ENCODE measurements at regions not wholly inside any gene's neighbourhood (a gene's known extent, or its start where the extent isn't known, plus 50 kb on each side); places are given as distances from the start of the nearest gene placed in this dataset.

DNA sequence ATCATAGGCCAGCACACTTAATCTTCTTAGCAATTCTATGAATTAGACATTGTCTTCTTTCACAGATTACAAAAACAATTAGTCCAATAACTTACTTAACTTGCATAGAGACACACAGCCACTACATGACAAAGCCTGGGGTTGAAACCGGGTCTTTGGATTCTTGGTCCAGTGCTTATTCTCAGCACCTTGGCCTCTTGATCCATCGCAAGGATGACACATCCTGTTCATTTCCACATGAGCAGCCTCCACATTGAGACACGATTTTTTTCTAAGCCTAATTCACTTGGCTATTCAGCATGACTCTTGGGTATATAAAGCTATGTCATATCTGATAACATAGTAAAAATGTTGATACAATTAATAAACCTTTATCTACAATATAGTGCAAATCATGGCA, 221.0 kb upstream of the FOXD3 start:
- 74 to 83% (median 79%) methylated on average over 3 of the region's 3 CpGs for WGBS, 4 donors
- no peak for DNase-seq
- H3K4me1 ChIP-seq (replicated peaks in 1 of 2) = no peaks in the 10 kb centered on the region
- peaks cover 11% of the 10 kb centered on the region for H3K27me3 ChIP-seq
- H3K4me3 ChIP-seq = no peak overlapping the region
- no peaks in the 10 kb centered on the region for H3K36me3 ChIP-seq (replicated peaks in 1 of 2)
- no peak overlapping the region for H3K27ac ChIP-seq
- no peak for TF ChIP-seq CTCF (IDR thresholded peaks at IDR 0.05)
- TF ChIP-seq POLR2A (IDR thresholded peaks at IDR 0.05) = no peak
- no peaks in the 10 kb centered on the region for H3K9me3 ChIP-seq (replicated peaks in 1 of 3)
- intact Hi-C loops (cut with DNase I) = no loop called here

DNA sequence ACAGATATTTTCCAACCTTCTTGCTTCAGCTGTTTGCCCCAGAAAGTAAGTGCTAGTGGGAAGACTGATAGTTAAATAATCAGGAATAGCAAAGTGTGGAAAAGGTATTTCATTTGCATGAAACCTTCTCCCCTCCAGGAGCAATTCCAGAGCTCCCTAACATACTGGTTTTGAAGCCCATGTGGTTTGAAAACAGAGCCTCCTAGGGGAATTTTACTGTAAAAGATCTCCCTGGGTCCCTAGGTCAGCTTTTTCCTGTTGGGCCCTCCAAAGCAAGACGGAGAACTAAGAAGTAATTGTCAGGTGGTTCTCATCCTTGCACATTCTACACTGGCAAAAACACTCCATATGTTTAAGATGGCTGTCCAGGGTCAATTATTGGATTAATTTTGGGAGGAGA, 218.7 kb upstream of the FOXD3 start:
- Histone ChIP-seq H3K27ac (no peak overlapping the region), H3K9me3 (replicated peaks in 1 of 3) (no peaks in the 10 kb centered on the region), H3K36me3 (replicated peaks in 1 of 2) (no peaks in the 10 kb centered on the region), H3K27me3 (peaks cover 20% of the 10 kb centered on the region), H3K4me3 (no peak overlapping the region), H3K4me1 (replicated peaks in 1 of 2) (no peaks in the 10 kb centered on the region)
- WGBS, 4 donors = 23 to 64% (median 44%) methylated on average over 1 of the region's 1 CpG
- intact Hi-C loops (cut with DNase I) = no loop called here
- no peak for DNase-seq
- no peak for TF ChIP-seq POLR2A (IDR thresholded peaks at IDR 0.05)
- no peak for TF ChIP-seq CTCF (IDR thresholded peaks at IDR 0.05)

DNA sequence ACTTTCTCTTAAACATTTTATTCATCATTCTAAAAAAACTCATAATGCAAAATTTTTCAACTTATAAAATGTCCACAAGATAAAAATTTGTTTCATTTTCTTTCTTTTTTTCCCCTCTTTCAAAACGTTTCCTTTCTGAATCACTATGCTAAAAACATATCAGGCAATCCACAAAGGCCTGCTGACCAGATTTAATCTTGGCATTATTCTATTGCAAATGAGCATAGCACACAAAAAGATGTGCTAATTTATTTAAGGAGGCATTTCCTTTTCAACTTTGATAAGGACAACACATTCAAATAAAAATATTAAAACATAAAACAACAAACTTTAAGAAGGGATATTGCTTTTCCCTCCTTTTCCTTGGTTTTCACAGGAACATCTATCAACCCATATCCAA, 215.3 kb upstream of the FOXD3 start:
- TF ChIP-seq CTCF (IDR thresholded peaks at IDR 0.05) = no peak
- no peak for TF ChIP-seq POLR2A (IDR thresholded peaks at IDR 0.05)
- no peak overlapping the region for H3K27ac ChIP-seq
- no peak overlapping the region for H3K4me3 ChIP-seq
- DNase-seq = no peak
- intact Hi-C loops (cut with DNase I) = no loop called here
- no peaks in the 10 kb centered on the region for H3K36me3 ChIP-seq (replicated peaks in 1 of 2)
- 8 to 24% (median 21%) methylated on average over 1 of the region's 1 CpG for WGBS, 4 donors
- H3K9me3 ChIP-seq (replicated peaks in 1 of 3) = no peaks in the 10 kb centered on the region
- H3K27me3 ChIP-seq = peaks cover 27% of the 10 kb centered on the region
- no peaks in the 10 kb centered on the region for H3K4me1 ChIP-seq (replicated peaks in 1 of 2)

DNA sequence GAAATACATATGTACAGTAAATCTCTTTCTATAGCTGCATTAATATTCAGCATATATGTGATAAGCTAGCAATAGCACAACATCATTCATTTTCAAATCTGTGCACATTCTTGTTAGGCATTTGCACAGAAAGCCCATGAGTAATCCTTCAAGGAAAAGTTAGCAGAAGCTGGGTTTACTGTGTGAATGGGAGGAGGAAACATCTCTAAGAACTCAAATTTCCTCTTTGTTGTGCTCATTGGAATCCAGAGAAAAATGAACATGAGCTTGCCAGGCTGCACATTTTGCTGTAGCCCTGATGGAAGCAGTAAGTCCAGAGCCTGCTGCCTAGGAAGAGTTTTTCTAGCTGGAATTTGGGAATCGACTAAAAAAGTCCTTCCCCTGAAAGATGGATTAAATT, 214.2 kb upstream of the FOXD3 start:
- H3K36me3 ChIP-seq (replicated peaks in 1 of 2) = no peaks in the 10 kb centered on the region
- peaks cover 23% of the 10 kb centered on the region for H3K27me3 ChIP-seq
- no peaks in the 10 kb centered on the region for H3K9me3 ChIP-seq (replicated peaks in 1 of 3)
- no peak overlapping the region for H3K27ac ChIP-seq
- no peak for DNase-seq
- H3K4me1 ChIP-seq (replicated peaks in 1 of 2) = no peaks in the 10 kb centered on the region
- TF ChIP-seq CTCF (IDR thresholded peaks at IDR 0.05) = no peak
- no peak for TF ChIP-seq POLR2A (IDR thresholded peaks at IDR 0.05)
- intact Hi-C loops (cut with DNase I) = no loop called here
- no peak overlapping the region for H3K4me3 ChIP-seq
- WGBS, 4 donors = 35 to 52% (median 47%) methylated on average over 1 of the region's 1 CpG

Data from adrenal gland (tissue), 9 donors.